GM18909 (cell line): ENCODE measurements at regions not wholly inside any gene's neighbourhood (a gene's known extent, or its start where the extent isn't known, plus 50 kb on each side); places are given as distances from the start of the nearest gene placed in this dataset.
"Not testable (repeated sequence)": the region's sequence is repeated elsewhere in the genome, so short reads cannot be mapped to it uniquely, and the experiment has no call there.

Experiments used
- ATAC-seq: cut with Tn5 transposase; IDR thresholded peaks from one replicate; pipeline ENCODE4 v1.9.1; 2021; ENCODE audit warnings: mild to moderate bottlenecking; ENCODE audit not compliant: unreplicated experiment, poor library complexity

GRCh38 chr5:71817891-71818290 is 98.8 kb downstream of the CARTPT start:
- no peak for ATAC-seq

GRCh38 chr5:71821029-71821428 is 102.0 kb downstream of the CARTPT start:
- no peak for ATAC-seq

DNA sequence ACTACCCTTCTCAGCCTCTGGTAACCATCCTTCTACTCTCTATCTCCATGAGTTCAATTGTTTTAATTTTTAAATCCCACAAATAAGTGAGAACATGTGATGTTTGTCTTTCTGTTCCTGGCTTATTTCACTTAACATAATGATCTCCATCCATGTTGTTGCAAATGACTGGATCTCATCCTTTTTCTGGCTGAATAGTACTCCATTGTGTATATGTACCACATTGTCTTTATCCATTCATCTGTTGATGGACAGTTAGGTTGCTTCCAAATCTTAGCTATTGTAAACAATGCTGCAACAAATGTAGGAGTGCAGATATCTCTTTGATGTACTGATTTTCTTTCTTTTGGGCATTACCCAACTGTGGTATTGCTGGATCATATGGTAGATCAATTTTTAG is 103.0 kb downstream of the CARTPT start:
- ATAC-seq: not testable (repeated sequence)

- no peak for ATAC-seq
These were observed 106.9 kb downstream of the CARTPT start for GRCh38 chr5:71825992-71826391.

- ATAC-seq: no peak
These were observed 109.4 kb downstream of the CARTPT start for GRCh38 chr5:71828291-71829040.

- no peak for ATAC-seq
These were observed 110.1 kb downstream of the CARTPT start for GRCh38 chr5:71829206-71829605.

DNA sequence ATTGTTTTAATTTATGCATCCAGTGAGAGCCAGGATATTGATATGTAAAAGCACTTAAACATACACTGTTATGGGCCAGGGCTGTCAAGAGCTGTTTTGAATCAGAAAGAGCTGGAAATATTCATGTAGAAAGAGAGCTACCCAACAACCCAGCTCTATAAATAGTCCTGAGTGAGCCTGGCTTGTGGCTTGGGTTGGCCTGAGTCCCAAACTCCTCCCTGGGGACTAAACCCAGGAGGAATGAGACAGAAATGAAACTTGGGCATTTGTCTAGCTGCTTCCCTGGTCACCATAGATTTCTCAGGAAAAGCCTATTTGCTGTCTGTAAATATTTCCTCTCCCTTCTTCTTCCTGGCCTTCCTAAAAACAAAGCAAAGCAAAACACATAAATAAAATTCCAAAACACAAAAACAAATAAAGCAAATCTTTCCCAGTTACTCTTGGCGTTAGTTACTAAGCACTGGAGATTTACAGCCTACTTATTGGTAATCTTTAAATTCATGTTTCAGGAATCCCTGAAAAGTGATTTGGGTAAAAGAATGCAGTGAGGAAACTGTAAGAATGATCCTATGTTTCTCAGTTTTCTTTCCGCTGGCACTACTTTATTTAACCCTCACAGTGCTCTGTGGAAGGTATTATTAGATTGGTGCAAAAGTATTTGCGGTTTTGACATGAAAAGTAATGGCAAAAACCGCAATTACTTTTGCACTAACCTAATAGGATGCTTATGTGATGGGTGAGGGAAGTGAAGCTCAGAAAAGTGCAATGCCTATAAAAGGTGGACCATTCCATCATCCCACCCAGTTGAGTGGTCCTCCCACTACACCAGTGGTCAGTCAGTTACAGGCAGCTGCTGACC is 111.8 kb downstream of the CARTPT start:
- no peak for ATAC-seq

DNA sequence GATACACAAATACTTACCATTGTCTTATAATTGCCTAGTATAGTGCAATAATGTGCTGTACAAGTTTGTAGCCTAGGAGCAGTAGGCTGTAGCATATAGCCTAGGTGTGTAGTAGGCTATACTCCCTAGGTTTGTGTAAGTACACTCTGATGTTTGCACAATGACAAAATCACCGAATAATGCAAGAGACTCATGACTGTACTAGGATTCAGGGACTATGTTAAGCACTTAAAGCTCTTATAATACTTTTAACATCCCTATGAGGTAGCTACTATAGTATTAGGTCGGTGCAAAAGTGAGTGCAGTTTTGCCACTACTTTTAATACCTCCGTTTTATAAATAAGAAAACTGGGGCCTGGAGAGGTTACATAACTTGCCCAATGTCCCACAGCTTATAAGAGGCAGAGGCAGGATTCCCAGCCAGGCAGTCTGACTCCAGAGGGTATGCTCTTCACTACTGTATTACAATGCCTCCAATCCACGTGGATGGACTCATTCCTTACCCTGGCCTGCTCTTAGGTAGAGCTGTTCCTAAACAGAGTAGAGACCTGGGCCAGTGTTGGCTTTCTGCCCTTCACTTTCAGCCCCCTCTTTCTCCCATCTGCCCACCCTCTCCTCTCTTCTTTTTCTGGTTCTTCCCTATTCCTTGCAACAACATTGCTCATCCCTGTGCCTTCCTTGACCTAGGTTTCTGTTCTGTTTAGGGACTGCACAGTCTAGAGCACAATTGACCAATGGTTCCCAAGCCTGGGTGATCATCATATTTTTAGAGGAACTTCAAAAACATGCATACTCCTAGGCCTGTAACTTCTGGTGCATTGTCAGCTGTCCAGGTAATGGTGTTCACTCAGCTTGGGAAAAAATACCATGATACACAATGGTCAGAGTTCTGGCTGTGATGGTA is 114.0 kb downstream of the CARTPT start:
- ATAC-seq: no peak

GRCh38 chr5:71834601-71835000 is 115.5 kb downstream of the CARTPT start:
- no peak for ATAC-seq

DNA sequence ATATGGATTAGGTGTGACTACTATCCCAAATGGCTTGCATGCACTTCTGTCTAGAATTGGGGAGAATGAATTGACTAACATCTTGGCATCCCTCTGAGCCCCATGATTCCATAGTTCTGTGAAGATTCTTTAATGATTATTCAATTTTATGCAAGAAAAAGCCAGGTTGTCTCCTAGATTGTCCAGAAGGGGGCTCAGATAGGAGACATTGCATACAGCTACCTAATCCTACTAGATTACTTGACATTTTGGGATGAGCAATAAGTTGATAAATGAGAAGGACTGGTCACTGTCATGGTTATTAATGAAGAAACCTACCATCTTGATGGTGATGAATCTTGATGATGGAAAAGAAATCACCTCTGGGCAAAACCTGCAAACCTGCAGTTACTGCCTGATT is 117.0 kb downstream of the CARTPT start:
- no peak for ATAC-seq

- no peak for ATAC-seq
These were observed 117.6 kb downstream of the CARTPT start for GRCh38 chr5:71836559-71837112.

DNA sequence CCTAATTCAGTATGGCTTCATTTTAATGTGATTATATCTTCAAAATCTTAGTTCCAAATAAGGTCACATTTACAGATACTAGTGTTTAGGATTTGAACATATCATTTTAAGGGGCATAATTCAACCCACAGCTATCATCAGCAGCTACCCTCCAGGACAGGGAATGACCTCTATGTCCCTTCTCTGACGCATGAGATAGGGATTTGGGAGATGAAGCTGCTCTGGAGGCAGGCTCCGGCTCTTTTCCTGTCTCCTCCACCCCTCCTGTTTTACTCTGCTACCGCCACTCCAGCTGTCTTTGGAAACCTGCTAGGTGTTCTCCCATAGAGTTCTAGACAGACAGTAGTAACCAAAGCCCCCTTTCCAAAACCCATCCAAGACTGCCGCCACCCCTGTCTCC is 119.2 kb downstream of the CARTPT start:
- no peak for ATAC-seq

GRCh38 chr5:71839096-71839884 is 120.2 kb downstream of the CARTPT start:
- ATAC-seq: no peak

DNA sequence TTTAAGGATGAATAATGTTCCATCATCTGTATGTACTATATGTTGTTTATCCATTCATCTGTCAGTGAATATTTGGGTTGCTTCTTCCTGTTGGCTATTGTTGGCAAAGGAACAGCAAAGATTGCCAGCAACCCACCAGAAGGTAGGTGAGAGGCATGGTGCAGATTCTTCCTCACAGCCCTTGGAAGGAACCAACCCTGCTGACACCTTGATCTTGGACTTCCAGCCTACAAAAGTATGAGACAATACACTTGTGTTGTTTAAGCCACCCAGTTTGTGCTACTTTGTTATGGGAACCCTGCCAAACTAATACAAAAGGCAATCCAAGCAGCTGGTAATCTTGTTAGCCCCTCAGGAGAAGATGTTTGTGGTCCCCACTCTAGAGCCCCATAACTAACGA is 122.0 kb downstream of the CARTPT start:
- ATAC-seq: no peak

- no peak for ATAC-seq
These were observed 124.0 kb downstream of the CARTPT start for GRCh38 chr5:71843111-71843510.

DNA sequence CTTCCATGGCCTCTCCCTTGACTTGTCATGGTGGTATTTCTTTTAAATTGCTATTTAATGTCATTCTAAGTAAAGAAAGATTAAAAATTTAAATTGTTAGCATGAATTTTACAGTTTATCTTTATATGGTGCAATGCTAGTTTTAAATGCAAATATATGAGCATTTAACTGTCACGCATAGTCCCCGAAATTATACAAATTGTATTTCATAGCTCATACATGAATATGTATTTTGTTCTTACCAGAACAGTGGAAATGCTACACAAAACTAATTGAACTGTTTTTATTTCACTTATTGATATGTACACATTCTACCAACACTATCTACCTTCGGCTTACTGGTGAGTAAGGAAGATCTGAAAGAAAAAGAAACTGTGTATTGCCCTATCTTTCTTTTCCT is 125.8 kb downstream of the CARTPT start:
- no peak for ATAC-seq

DNA sequence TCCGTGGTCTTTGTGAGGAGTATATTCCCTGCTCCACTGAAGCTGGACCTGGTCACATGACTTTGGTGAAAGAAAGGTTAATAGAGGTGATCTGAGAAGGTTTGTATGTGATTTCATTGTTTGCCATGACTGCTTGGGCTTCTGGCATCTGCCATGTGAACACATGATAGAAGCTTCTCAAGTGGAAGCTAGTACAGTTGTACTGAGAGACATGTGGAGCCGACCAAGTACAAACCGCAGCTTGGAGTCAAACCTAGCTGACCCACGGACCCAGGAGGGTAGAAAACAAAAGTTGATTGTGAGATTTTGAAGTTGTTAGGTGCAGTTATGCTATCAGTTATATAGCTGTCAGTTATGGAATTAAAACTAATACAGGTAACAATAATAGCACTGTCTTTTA is 140.4 kb downstream of the CARTPT start:
- no peak for ATAC-seq

DNA sequence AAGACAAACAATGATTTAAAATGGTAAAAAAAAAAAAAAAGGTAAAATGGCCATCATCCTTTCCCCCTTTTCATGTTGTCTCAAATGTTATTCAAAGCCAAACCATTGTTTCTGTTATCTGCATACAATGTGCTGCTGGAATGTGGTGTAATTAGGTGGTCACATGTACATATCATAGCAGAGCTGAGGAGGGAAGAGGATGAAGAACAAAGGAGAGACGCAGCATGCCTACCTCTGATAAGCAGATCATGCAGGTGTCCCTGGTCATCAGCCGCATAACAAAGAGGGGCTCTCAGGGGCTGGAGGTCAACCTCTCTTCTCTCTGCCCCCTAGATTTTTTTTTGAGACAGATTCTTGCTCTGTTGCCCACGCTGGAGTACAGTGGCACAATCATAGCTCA is 141.0 kb downstream of the CARTPT start:
- no peak for ATAC-seq

DNA sequence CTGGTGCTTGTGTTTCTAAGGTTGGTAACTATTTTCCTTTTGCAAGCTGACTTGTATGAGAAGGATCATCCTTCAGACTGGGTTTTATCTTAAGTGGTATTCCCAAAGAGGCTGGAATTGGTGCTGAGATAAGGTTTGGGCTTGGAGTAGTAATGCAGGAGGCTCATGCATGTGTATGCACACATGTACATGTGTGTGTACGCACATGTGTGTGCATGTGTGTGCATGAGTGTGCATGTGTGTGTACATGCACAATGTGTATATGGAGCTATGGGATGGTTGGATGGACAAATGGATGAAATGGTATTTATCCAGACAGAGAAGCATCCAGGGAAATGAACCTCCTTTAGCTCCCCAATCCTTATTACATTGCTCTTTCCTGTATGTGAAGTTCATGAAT is 142.6 kb downstream of the CARTPT start:
- ATAC-seq: no peak

- no peak for ATAC-seq
These were observed 143.0 kb downstream of the CARTPT start for GRCh38 chr5:71862087-71862486.
